H4 (cell line): ENCODE measurements at regions not wholly inside any gene's neighbourhood (a gene's known extent, or its start where the extent isn't known, plus 50 kb on each side); places are given as distances from the start of the nearest gene placed in this dataset.

Source experiments
- DNase-seq: peaks from one replicate; pipeline ENCODE4 v3.0.0-alpha.2; 2015; ENCODE audit warnings: low spot score

DNA sequence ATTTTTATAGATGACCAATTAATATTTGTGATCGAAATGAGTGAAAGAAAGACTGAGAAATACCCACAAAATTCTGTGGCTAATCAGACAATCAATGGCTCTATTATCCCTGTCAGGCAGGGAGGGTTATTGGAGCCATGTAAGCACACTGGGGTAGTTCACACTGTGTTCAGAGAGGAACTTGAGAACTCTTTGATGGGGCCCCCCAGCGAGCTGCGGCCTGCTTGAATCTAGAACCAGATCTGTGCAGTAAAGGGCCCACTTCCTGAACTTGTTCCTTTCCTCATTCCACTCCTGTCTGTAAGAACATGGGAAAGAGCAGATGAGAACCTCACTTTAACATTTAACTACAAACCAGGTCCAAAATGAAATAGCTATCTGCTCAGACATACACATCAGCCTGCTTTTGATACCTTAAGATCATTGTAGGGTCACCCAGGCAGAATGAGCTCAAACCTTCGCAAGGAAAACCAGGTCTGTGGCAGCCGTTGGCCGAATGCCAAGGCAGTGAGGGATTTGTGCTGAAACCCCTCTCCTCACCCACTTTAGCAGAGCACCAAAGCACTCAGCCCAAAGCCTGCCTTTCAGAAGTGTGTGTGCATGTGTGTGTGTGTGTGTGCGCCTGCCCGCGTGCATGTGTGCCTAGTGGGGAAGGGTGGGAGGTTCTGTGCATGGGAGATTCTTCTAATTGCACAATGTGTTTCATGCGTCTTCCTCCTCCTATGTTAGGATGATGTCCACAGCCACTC, 365.6 kb upstream of the MGMT start:
- DNase-seq = no peak

DNA sequence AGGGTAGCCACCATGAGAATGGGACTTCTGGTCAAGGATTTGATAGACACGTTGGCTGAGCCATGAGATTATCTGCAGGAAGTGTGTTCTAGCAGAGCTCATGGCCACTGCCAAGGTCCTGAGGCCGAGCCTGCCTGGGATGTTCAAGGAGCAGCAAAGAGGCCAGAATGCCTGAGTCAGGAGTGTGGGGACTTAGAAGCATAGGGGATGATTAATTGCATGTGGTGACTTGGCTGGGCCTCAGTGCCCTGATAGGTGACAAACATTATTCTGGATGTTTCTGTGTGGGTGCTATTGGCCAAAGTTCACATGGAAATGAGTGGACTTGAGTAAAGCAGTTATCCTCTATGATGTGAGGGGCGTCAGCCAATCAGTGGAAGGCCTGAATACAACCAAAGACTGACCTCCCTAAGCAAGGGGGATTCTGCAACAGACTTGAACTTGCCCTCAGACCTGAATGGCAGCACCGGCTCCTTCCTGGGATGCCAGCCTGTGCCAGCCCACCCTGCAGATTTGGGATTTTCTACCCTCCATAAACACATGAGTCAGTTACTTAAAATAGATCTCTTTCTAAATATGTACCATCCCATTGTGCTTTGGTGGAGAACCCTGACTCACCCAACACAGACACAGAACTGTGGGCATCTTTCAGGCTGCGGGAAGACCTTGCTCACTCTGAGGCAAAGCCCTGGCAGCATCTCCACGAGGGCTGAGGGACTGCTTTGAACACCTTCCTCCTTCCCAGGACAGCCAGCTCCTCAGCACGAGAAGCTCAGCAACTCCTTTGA, 363.9 kb upstream of the MGMT start:
- no peak for DNase-seq

- no peak for DNase-seq
These were observed 362.6 kb upstream of the MGMT start for GRCh38 chr10:129104266-129105045.

GRCh38 chr10:129105266-129105665, 361.8 kb upstream of the MGMT start:
- peak; percentile 67 for DNase-seq

GRCh38 chr10:129106314-129106713, 360.7 kb upstream of the MGMT start:
- no peak for DNase-seq

GRCh38 chr10:129107525-129107924, 359.5 kb upstream of the MGMT start:
- DNase-seq = no peak

DNA sequence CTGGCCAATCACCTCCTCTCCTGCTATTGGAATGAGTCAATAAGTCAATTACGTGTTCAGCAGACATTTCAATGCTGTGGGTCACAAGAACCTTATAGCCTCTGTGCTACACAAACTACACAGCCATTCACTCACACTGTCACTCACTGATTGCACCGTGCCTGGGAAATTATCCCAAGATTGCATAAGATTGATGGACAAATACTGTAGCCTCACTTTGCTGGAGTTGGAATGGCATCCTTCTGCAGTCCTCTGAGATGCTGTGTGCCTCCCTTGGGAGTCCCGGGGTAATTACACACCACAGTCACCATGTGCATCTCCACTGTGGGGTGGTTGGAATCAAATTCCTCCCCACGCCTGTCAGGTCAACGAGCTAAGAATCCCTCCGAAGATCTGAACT, 358.7 kb upstream of the MGMT start:
- no peak for DNase-seq

- DNase-seq = no peak
These were observed 358.0 kb upstream of the MGMT start for GRCh38 chr10:129108994-129109393.

- no peak for DNase-seq
These were observed 356.3 kb upstream of the MGMT start for GRCh38 chr10:129110780-129111179.

GRCh38 chr10:129111922-129112321, 355.1 kb upstream of the MGMT start:
- DNase-seq = no peak

GRCh38 chr10:129114588-129114987, 352.5 kb upstream of the MGMT start:
- DNase-seq = no peak

GRCh38 chr10:129116371-129116770, 350.7 kb upstream of the MGMT start:
- no peak for DNase-seq

GRCh38 chr10:129120441-129120840, 346.6 kb upstream of the MGMT start:
- no peak for DNase-seq

DNA sequence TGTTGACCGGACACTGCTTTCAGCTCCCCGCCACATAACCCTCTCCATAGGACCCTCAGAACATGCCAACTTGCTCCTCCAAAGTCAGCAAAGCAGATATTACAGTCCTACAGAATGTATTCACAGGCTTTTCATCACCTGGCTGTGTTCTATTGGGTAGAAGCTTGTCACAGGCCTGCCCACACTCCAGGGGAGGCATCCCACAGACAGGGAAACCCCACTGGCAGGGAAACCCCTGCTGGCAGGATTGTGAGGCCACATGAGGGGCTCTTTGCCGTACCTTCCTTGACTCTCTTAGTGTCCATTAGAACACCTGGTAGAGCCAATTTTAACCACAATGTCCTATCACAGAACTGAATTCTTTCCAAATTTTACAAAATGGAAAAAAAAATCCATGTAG, 344.2 kb upstream of the MGMT start:
- DNase-seq = no peak

DNA sequence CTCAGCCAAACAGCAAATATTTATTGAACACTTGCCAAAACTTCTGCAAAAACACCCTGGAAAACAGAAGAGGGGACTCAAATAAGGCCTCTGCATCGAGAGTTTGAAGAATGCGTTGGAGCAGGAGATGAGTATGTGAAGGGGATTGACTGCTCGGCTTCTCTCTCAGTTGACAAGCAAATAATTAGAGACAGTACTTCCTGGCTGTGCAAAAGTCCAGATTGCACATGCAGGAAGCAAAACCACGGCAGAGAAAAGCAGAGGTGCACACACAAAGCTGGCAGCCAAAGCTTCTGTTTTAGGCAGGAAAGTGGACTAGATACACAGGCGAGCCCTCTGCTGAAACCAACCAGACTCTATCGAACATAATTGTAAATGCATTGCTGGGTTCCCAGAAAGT, 343.6 kb upstream of the MGMT start:
- no peak for DNase-seq

DNA sequence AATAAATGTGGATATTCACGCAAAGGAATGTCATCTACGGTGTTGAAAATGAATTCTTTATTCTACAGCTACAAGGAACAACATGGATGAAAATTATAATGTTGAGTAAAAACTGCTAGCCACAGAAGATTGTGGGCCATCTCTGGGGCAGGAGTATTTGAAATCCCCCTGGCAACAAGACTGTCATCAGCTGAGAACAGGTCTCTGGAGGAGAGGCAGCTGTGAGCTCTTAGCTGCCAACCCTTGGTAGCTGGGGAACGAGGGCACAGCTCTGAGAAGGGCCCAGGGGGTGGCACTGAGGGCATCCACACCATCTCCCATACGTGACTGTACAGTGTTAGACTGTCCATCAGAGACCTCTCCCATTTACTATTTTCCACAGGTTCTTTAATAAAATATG, 340.1 kb upstream of the MGMT start:
- no peak for DNase-seq

DNA sequence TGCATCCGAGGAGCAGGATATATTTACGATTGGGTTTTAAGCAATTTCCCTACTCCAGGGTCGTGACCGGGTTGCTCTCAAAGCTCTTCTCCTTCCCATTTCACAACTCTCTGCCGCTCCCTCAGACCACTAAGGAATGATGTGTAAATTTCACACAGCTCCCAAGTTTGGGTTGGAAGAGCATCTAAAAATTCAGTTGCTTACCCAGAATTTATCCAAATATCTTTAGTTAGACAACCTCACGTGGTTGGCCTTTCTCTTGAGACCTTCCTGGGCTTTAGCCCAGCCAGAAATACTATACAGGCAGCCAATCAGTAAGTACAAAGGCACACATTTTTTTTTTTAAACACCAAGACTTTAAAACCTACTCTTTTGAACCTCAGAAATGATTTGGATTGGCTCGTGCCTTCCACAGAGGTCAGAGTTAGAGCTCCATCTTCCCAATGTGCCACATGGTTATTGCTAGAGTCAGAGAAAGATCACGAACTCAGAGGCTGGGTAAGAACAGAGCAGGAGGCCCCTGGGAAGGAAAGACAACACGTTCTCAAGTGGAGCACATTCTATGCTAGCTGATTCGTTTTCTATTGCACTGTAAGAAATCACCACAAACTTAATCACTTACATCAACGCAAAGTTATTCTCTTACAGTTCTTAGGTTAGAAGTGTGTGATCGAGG, 335.4 kb upstream of the MGMT start:
- no peak for DNase-seq

DNA sequence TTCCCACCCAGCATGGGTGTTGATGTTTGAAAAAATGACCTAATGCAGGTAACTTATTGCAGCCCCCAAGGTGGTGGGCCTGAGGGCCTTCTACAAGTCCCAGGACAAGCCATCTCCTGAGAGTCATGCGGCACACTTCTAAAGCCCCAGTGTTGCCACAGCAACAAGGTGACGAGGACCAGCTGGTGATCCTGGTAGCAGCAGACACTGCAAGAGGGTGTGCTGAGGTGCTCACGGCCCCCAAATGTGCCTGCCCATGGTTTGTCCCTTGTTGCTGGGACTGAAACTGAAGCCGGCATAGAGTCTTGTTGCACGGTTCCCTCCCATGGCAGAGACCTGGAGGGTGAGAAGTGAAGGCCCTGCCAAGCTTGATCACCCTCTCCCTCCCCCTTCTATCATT, 333.2 kb upstream of the MGMT start:
- no peak for DNase-seq

DNA sequence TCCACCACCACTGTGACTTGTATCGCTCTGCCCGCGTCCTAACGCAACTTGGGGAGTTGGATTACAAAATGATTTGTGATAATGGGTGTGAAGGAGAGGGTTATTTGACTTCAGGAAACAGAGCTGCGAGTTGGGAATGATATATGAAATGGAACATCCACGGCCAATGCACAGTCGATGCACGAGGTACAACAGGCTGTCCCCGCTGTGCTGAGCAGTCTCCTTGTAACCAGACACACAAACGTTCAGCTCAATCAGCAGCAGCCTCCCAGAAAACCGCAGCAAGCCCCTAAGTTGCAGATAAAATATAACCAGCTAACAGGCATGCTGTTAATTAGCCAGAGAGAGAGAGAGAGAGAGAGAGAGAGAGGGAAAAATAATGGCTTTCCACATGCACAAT, 332.7 kb upstream of the MGMT start:
- DNase-seq = no peak

- DNase-seq = no peak
These were observed 331.4 kb upstream of the MGMT start for GRCh38 chr10:129135624-129136023.

- DNase-seq = no peak
These were observed 331.0 kb upstream of the MGMT start for GRCh38 chr10:129136074-129136473.

DNA sequence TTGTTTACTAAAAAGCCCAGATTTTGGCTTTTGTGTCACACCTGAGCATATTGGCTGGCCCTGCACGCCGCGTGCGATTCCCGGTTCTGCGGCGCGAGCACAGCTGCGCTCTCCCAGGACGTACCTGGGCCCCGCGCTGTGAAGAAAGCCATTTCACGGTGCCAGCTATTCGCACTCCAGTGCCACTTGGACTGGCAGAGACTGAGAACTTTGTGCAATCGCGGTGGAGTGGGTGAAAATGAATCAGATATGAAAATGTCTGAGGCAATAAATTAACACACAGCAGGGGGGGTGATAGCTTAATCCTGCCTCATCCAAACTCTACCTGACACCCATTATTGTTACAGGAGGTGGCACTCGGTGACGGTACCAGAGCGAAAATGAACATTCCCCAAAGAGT, 330.1 kb upstream of the MGMT start:
- DNase-seq = no peak
